Glutamatergic neuron (in vitro differentiated cells): ENCODE measurements at regions not wholly inside any gene's neighbourhood (a gene's known extent, or its start where the extent isn't known, plus 50 kb on each side); places are given as distances from the start of the nearest gene placed in this dataset. TPM values are rescaled to one million over a fixed set of nuclear protein-coding genes. Genes with fewer than 3 reads are reported as not detected.

ENCODE experiments used
- DNase-seq: peaks from one replicate; pipeline ENCODE4 v3.0.0; 2022
- H3K27ac Mint-ChIP-seq: one replicate; pipeline ENCODE4 v1.8.0; 2020; ENCODE audit warnings: mild to moderate bottlenecking, mixed read lengths, inconsistent platforms; ENCODE audit not compliant: unreplicated experiment
- H3K27me3 Mint-ChIP-seq: one replicate; pipeline ENCODE4 v1.8.0; 2020; ENCODE audit warnings: mild to moderate bottlenecking, moderate library complexity, mixed read lengths, inconsistent platforms; ENCODE audit not compliant: unreplicated experiment
- H3K36me3 Mint-ChIP-seq: one replicate; pipeline ENCODE4 v1.8.0; 2020; ENCODE audit warnings: mild to moderate bottlenecking, mixed read lengths, inconsistent platforms; ENCODE audit not compliant: unreplicated experiment
- H3K4me1 Mint-ChIP-seq: one replicate; pipeline ENCODE4 v1.8.0; 2020; ENCODE audit warnings: mild to moderate bottlenecking, low read depth, mixed read lengths, inconsistent platforms; ENCODE audit not compliant: unreplicated experiment
- H3K4me3 Mint-ChIP-seq: one replicate; pipeline ENCODE4 v1.8.0; 2020; ENCODE audit warnings: mild to moderate bottlenecking, mixed read lengths, inconsistent platforms; ENCODE audit not compliant: unreplicated experiment
- H3K9me3 Mint-ChIP-seq: one replicate; pipeline ENCODE4 v1.8.0; 2020; ENCODE audit warnings: mild to moderate bottlenecking, moderate library complexity, mixed read lengths, inconsistent platforms; ENCODE audit not compliant: unreplicated experiment
- microRNA-seq: library from miRNA; unstranded; fragments of <30 nt; microRNA quantifications from one replicate; pipeline ENCODE4, GENCODE V29; 2020; ENCODE audit not compliant: unreplicated experiment
- TF ChIP-seq, protein P1 (sequence below): fragments of 200-600 bp; sonication (generic); IDR thresholded peaks from one replicate; pipeline ENCODE4 v1.5.0; 2021; ENCODE audit not compliant: partially characterized antibody, unreplicated experiment

DNA sequence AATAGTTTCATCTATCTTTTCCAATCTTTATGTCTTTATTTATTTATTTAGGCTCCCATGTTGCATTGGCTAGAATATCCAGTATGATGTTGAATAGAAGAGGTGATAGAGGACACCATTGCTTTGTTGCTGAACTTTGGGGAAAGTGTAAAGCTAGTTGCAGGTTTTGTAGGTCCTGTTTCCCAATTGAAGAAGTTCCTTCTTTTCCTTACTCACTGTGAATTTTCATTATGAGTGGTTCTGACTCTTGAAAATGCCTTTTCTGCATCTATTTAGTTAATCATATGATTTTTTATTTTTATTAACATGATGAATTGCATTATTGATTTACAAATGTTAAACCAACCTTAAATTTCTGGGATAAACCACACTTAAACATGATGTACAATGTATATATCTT is 58.9 kb upstream of the NR3C1 start:
- Mint-ChIP-seq H3K36me3 (peaks cover 5% of the 10 kb centered on the region), H3K4me1 (peaks cover 2% of the 10 kb centered on the region), H3K27me3 (no peaks in the 10 kb centered on the region), H3K27ac (no peak overlapping the region), H3K9me3 (no peaks in the 10 kb centered on the region), H3K4me3 (no peak overlapping the region)
- TF ChIP-seq, protein P1, sequence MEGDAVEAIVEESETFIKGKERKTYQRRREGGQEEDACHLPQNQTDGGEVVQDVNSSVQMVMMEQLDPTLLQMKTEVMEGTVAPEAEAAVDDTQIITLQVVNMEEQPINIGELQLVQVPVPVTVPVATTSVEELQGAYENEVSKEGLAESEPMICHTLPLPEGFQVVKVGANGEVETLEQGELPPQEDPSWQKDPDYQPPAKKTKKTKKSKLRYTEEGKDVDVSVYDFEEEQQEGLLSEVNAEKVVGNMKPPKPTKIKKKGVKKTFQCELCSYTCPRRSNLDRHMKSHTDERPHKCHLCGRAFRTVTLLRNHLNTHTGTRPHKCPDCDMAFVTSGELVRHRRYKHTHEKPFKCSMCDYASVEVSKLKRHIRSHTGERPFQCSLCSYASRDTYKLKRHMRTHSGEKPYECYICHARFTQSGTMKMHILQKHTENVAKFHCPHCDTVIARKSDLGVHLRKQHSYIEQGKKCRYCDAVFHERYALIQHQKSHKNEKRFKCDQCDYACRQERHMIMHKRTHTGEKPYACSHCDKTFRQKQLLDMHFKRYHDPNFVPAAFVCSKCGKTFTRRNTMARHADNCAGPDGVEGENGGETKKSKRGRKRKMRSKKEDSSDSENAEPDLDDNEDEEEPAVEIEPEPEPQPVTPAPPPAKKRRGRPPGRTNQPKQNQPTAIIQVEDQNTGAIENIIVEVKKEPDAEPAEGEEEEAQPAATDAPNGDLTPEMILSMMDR: no peak
- no peak for DNase-seq

DNA sequence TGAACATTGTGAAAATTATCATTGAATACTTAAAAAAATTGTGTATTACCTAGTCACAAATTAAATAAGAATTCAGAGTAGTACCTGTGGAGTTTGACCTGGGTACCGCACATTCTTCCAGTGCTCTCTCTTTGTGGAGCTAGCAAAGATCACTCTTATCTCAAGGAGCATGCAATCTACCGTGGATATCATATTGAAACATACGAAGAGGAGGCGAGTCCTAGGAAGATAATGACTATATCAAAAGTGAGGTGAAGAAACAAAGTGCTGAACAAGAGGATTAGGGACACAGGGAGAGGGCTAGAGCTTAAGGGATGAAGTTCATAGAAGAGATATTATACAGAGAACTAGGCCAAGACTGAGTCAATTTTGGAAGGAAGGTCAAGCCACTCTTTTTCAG is 55.9 kb upstream of the NR3C1 start:
- DNase-seq: no peak
- peaks cover 2% of the 10 kb centered on the region for H3K4me1 Mint-ChIP-seq
- H3K36me3 Mint-ChIP-seq: no peaks in the 10 kb centered on the region
- H3K4me3 Mint-ChIP-seq: no peak overlapping the region
- no peaks in the 10 kb centered on the region for H3K27me3 Mint-ChIP-seq
- TF ChIP-seq, protein P1: no peak
- no peak overlapping the region for H3K27ac Mint-ChIP-seq
- no peaks in the 10 kb centered on the region for H3K9me3 Mint-ChIP-seq

DNA sequence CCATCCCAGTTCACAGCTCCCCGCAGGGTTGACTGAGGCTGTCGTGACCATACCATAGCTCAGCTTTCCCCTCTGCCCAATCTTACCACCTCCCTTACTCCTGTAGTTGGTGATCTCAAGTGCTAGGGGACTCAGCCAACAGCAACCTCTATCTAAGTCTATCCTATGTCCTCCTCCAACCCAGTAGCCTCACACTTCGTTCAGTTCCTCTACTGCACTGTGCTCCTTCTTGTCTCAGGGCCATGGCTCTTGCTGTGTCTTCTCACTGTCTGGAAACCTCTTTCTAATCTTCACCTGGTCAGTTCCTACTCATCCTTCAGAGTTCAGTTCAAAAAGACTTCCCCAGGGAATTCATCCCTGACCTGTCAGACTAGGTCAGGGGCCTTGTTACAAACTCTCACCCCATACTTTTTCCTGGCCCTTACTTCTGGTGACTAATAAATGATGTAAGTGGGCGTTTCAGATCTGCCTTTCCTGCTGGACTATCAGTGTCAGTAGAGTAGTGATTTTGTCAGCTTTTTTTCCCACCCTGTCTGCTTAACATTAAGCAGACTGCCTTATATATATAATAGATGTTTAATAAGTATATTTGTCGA is 53.6 kb upstream of the NR3C1 start:
- Mint-ChIP-seq H3K27me3 (no peaks in the 10 kb centered on the region), H3K36me3 (no peaks in the 10 kb centered on the region), H3K4me3 (peak overlapping the region; percentile 4), H3K9me3 (no peaks in the 10 kb centered on the region), H3K4me1 (peaks cover 2% of the 10 kb centered on the region), H3K27ac (no peak overlapping the region)
- TF ChIP-seq, protein P1: no peak
- DNase-seq: no peak

DNA sequence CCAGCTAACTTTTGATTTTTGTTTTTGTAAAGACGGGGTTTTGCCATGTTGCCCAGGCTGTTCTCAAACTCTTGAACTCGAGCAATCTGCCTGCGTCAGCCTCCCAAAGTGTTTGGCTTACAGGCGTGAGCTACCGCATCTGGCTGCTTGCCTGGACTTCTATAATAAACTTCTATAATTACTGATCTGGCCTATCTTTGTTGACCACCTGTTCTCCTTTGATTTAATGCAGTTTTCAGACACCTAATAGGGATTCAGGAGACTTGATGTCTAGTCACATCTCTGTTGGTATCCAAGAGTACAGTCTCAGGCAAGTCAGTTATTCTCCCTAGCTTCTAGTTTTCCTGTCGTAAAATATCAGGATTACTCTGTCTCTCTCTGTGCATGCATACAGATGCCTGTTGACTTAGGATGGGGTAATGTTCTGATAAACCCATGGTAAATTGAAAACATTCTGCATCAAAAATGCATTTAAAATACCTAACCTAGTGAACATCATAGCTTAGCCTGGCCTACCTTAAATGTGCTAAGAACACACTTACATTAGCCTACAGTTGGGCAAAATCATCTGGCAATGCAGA is 51.5 kb upstream of the NR3C1 start:
- no peak overlapping the region for H3K4me3 Mint-ChIP-seq
- TF ChIP-seq, protein P1: no peak
- H3K4me1 Mint-ChIP-seq: peaks cover 2% of the 10 kb centered on the region
- DNase-seq: no peak
- H3K27ac Mint-ChIP-seq: no peak overlapping the region
- no peaks in the 10 kb centered on the region for H3K27me3 Mint-ChIP-seq
- no peaks in the 10 kb centered on the region for H3K36me3 Mint-ChIP-seq
- H3K9me3 Mint-ChIP-seq: no peaks in the 10 kb centered on the region

DNA sequence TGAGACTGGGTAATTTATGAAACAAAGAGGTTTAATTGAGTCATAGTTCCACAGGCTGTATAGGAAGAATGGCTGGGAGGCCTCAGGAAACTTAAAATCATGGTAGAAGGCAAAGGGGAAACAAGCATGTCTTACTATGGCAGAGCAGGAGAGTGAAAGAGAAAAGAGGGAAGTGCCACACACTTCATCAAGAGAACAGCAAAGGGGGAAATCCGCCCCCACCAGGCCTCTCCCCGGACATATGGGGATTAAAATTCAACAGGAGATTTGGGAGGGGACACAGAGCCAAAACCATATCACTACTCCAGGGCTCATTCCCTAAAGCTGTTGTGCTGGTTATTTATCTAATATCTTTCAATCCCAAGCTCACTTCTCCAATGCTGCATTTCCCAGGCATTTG is 50.2 kb upstream of the NR3C1 start:
- Mint-ChIP-seq H3K36me3 (no peaks in the 10 kb centered on the region), H3K27me3 (no peaks in the 10 kb centered on the region), H3K4me1 (peaks cover 2% of the 10 kb centered on the region), H3K4me3 (no peak overlapping the region), H3K9me3 (no peaks in the 10 kb centered on the region), H3K27ac (no peak overlapping the region)
- TF ChIP-seq, protein P1: no peak
- no peak for DNase-seq

Small RNAs in the stretch of these regions (microRNA-seq; reads per million reads assigned to microRNA genes)
- not detected for gene MIR5197
